ENCODE measurements at regions not wholly inside any gene's neighbourhood (a gene's known extent, or its start where the extent isn't known, plus 50 kb on each side); places are given as distances from the start of the nearest gene placed in this dataset.

DNA sequence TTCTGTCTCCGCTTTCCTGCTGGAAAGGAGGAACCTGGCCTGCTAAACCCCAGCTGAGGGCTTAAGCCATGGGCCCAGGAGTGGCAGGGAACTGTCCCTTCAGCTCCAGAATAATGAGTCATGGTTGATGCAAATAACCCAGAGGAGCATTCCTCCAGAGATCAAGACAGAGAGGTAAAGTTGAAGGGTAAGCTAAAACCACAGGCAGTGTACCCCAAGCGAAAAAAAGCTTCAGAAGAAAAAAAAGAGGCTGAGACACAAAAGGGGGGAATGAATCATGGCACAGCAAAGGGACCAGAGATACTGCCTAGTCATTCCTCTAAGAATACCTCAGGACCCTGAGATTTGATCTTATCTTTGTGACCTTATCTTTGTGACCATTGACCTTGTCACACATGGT, 199.5 kb upstream of the TAS2R1 start:
- TF ChIP-seq EZH2phosphoT487 (IDR thresholded peaks at IDR 0.05) (no peak), EZH2 (IDR thresholded peaks at IDR 0.05) (no peak)
- TF ChIP-seq, protein P1, sequence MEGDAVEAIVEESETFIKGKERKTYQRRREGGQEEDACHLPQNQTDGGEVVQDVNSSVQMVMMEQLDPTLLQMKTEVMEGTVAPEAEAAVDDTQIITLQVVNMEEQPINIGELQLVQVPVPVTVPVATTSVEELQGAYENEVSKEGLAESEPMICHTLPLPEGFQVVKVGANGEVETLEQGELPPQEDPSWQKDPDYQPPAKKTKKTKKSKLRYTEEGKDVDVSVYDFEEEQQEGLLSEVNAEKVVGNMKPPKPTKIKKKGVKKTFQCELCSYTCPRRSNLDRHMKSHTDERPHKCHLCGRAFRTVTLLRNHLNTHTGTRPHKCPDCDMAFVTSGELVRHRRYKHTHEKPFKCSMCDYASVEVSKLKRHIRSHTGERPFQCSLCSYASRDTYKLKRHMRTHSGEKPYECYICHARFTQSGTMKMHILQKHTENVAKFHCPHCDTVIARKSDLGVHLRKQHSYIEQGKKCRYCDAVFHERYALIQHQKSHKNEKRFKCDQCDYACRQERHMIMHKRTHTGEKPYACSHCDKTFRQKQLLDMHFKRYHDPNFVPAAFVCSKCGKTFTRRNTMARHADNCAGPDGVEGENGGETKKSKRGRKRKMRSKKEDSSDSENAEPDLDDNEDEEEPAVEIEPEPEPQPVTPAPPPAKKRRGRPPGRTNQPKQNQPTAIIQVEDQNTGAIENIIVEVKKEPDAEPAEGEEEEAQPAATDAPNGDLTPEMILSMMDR (IDR thresholded peaks at IDR 0.05), result no peak

Data from neural progenitor cell (in vitro differentiated cells).